Ishikawa (cell line): ENCODE measurements at regions not wholly inside any gene's neighbourhood (a gene's known extent, or its start where the extent isn't known, plus 50 kb on each side); places are given as distances from the start of the nearest gene placed in this dataset.

Experiments used
- CEBPB ChIP-seq: IDR thresholded peaks from 2 replicates; pipeline ENCODE4 v1.6.1; 2012
- CREB1 ChIP-seq: IDR thresholded peaks from 2 replicates; pipeline ENCODE4 v1.6.1; 2012; ENCODE audit warnings: low read depth
- EGR1 ChIP-seq: IDR thresholded peaks from 2 replicates; pipeline ENCODE4 v1.6.1; 2012
- EP300 ChIP-seq: IDR thresholded peaks from 2 replicates; pipeline ENCODE4 v1.6.1; 2012; ENCODE audit warnings: borderline replicate concordance
- FOXM1 ChIP-seq: IDR thresholded peaks from 2 replicates; pipeline ENCODE4 v1.6.1; 2012; ENCODE audit warnings: low read depth, borderline replicate concordance
- MAX ChIP-seq: IDR thresholded peaks from 2 replicates; pipeline ENCODE4 v1.6.1; 2012
- NFIC ChIP-seq: IDR thresholded peaks from 2 replicates; pipeline ENCODE4 v1.6.1; 2012
- RAD21 ChIP-seq: IDR thresholded peaks from 2 replicates; pipeline ENCODE4 v1.6.1; 2012; ENCODE audit warnings: low read depth
- TAF1 ChIP-seq: IDR thresholded peaks from 2 replicates; pipeline ENCODE4 v1.6.1; 2012; ENCODE audit warnings: low read depth, mild to moderate bottlenecking
- TCF12 ChIP-seq: IDR thresholded peaks from 2 replicates; pipeline ENCODE4 v1.6.1; 2012; ENCODE audit warnings: low read depth
- TEAD4 ChIP-seq: IDR thresholded peaks from 2 replicates; pipeline ENCODE4 v1.6.1; 2012
- YY1 ChIP-seq: IDR thresholded peaks from 2 replicates; pipeline ENCODE4 v1.6.1; 2012; ENCODE audit warnings: low read depth
- ZBTB7A ChIP-seq: IDR thresholded peaks from 2 replicates; pipeline ENCODE4 v1.6.1; 2012; ENCODE audit warnings: low read depth
- TF ChIP-seq, protein P1 (sequence below): IDR thresholded peaks from 2 replicates; pipeline ENCODE4 v1.6.1; 2012; ENCODE audit warnings: low read depth, mild to moderate bottlenecking
- TF ChIP-seq, protein P2 (sequence below): IDR thresholded peaks from 2 replicates; pipeline ENCODE4 v1.6.1; 2012

DNA sequence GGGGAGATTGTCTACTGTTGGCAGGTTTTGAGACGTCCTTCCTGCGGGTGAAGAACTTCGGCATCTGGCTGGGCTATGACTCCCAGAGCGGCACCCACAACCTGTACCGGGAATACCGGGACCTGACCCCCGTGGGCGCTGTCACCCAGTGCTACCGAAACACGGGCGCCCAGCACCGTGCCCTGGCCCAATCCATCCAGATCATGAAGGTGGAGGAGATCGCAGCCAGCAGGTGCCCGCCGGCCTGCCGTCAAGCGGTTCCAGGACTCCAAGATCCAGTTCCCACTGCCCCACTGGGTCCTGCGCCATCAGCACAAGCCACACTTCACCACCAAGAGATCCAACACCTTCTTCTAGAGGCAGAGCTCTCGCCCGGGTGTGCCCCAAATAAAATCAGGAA lies 194.9 kb upstream of the EPHA6 start:
- TF ChIP-seq TAF1 (no peak), EP300 (no peak), TCF12 (no peak), FOXM1 (no peak), RAD21 (no peak), TEAD4 (no peak), ZBTB7A (no peak), EGR1 (no peak), CREB1 (no peak), YY1 (no peak), NFIC (no peak), MAX (no peak), CEBPB (no peak)
- TF ChIP-seq, protein P1, sequence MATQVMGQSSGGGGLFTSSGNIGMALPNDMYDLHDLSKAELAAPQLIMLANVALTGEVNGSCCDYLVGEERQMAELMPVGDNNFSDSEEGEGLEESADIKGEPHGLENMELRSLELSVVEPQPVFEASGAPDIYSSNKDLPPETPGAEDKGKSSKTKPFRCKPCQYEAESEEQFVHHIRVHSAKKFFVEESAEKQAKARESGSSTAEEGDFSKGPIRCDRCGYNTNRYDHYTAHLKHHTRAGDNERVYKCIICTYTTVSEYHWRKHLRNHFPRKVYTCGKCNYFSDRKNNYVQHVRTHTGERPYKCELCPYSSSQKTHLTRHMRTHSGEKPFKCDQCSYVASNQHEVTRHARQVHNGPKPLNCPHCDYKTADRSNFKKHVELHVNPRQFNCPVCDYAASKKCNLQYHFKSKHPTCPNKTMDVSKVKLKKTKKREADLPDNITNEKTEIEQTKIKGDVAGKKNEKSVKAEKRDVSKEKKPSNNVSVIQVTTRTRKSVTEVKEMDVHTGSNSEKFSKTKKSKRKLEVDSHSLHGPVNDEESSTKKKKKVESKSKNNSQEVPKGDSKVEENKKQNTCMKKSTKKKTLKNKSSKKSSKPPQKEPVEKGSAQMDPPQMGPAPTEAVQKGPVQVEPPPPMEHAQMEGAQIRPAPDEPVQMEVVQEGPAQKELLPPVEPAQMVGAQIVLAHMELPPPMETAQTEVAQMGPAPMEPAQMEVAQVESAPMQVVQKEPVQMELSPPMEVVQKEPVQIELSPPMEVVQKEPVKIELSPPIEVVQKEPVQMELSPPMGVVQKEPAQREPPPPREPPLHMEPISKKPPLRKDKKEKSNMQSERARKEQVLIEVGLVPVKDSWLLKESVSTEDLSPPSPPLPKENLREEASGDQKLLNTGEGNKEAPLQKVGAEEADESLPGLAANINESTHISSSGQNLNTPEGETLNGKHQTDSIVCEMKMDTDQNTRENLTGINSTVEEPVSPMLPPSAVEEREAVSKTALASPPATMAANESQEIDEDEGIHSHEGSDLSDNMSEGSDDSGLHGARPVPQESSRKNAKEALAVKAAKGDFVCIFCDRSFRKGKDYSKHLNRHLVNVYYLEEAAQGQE = no peak
- TF ChIP-seq, protein P2, sequence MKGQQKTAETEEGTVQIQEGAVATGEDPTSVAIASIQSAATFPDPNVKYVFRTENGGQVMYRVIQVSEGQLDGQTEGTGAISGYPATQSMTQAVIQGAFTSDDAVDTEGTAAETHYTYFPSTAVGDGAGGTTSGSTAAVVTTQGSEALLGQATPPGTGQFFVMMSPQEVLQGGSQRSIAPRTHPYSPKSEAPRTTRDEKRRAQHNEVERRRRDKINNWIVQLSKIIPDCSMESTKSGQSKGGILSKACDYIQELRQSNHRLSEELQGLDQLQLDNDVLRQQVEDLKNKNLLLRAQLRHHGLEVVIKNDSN = no peak

DNA sequence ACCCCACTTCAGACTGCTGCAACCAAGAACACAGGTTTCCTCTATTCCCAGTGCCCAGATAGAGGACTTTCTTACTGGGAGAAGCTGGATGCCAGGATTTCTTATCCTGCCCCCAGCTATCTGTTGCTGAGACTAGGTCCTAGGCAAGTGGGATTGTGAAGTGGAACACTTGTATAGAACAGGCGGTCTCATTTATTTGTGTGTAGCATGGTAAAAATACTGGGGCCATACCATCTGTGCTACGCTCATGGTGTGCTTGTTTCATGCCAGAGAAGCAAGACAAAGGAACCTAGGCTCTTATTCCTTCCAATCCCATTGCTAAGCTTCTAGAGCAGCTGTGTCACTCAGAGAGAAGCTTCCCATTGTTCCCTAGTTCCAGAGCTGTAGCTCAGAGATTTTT lies 191.5 kb upstream of the EPHA6 start:
- TF ChIP-seq YY1 (no peak), MAX (no peak), TEAD4 (no peak)
- TF ChIP-seq, protein P1 = no peak
- TF ChIP-seq, protein P2 = no peak

- no peak for TF ChIP-seq CEBPB
- no peak for TF ChIP-seq EGR1
- TF ChIP-seq RAD21 = no peak
- no peak for TF ChIP-seq YY1
- TF ChIP-seq TAF1 = no peak
- TF ChIP-seq ZBTB7A = no peak
These were observed 183.3 kb upstream of the EPHA6 start for GRCh38 chr3:96631050-96631449.

GRCh38 chr3:96646596-96646995 lies 167.8 kb upstream of the EPHA6 start:
- no peak for TF ChIP-seq NFIC
- TF ChIP-seq EP300 = no peak
- TF ChIP-seq RAD21 = no peak
- TF ChIP-seq, protein P1 = no peak
- TF ChIP-seq TCF12 = no peak
- TF ChIP-seq TEAD4 = no peak
- TF ChIP-seq TAF1 = no peak
- no peak for TF ChIP-seq CEBPB

GRCh38 chr3:96657710-96658109 lies 156.7 kb upstream of the EPHA6 start:
- TF ChIP-seq YY1 (no peak), CREB1 (no peak), EGR1 (no peak), TAF1 (no peak), MAX (no peak)
